ENCODE measurements at regions not wholly inside any gene's neighbourhood (a gene's known extent, or its start where the extent isn't known, plus 50 kb on each side); places are given as distances from the start of the nearest gene placed in this dataset.

DNA sequence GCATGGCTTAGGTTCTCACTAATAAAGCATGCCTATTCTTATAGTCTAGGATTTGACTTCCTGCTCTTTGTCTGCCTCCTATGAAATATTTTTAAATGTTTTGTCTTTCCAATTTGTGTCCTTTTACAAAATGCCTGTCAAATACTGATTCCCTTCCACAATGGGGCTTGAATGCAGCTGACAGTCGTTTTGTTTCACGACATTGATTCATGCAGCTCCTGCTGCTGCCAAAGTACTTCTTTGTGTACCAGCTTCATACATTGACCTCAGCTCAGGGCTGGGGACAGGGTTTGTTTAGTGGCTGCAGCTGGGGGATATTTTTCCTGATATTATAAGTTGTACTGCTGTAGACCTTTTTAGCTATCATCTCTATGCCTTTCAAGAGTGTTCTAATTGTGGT lies 371.9 kb upstream of the CHRM2 start:
- Histone ChIP-seq H2AK5ac (ENCODE audit: low read depth, low read length) (no peak overlapping the region), H3K23me2 (ENCODE audit: low read depth, low read length) (no peaks in the 10 kb centered on the region), H3K79me2 (ENCODE audit: control insufficient read depth in 1 of 2, insufficient read depth in 2 of 2, low read length in 2 of 2) (no peaks in the 10 kb centered on the region), H4K8ac (ENCODE audit: extremely low read depth, insufficient read depth, low read length) (no peak overlapping the region), H3K14ac (ENCODE audit: insufficient read length) (no peak overlapping the region), H2AFZ (ENCODE audit: low read length) (0 out of 2 replicates have a peak overlapping the region, but pooled peaks have one; percentile 46), H3K9me3 (ENCODE audit: insufficient read depth in 2 of 2, low read depth in 1 of 2, low read length in 1 of 2) (no peaks in the 10 kb centered on the region), H3K79me1 (ENCODE audit: low read depth, low read length) (no peaks in the 10 kb centered on the region), H4K5ac (ENCODE audit: insufficient read length, low read depth, low read length) (no peak overlapping the region), H3K36me3 (ENCODE audit: control insufficient read depth in 2 of 4, insufficient read depth in 4 of 4, low read length in 3 of 4) (no peaks in the 10 kb centered on the region), H4K91ac (replicated peaks; ENCODE audit: insufficient read length, low read length) (no peak overlapping the region), H2BK15ac (ENCODE audit: low read length) (no peak overlapping the region), H3K4me2 (ENCODE audit: insufficient read depth in 1 of 2, low read depth in 2 of 2, low read length in 2 of 2) (no peak overlapping the region), H3K4ac (replicated peaks; ENCODE audit: insufficient read length, low read depth, low read length) (no peak overlapping the region), H3K4me1 (replicated peaks in 1 of 4; ENCODE audit: control insufficient read depth in 3 of 4, insufficient read depth in 4 of 4, low read length in 3 of 4) (peaks cover 0 to 3% (median 0%) of the 10 kb centered on the region in 4 experiments; a peak in 1 of 7 replicates), H3K18ac (ENCODE audit: extremely low read depth, low read length) (no peak overlapping the region), H3K56ac (replicated peaks; ENCODE audit: insufficient read length, low read depth, low read length) (no peak overlapping the region), H2BK120ac (replicated peaks; ENCODE audit: low read depth, low read length) (no peak overlapping the region), H2BK20ac (ENCODE audit: low read length) (no peak overlapping the region), H3K4me3 (ENCODE audit: extremely low read depth in 1 of 4, insufficient read depth in 2 of 4, low read depth in 3 of 4, low read length in 4 of 4) (no peak overlapping the region), H3K23ac (ENCODE audit: insufficient read length) (no peak overlapping the region), H2BK5ac (ENCODE audit: low read depth, low read length) (no peak overlapping the region), H3K27me3 (replicated peaks in 1 of 4; ENCODE audit: control insufficient read depth in 3 of 4, extremely low read depth in 1 of 4, insufficient read depth in 3 of 4, low read length in 3 of 4) (peaks cover 0 to 1% (median 0%) of the 10 kb centered on the region in 4 experiments; a peak in 1 of 7 replicates), H3K9ac (replicated peaks in 1 of 4; ENCODE audit: extremely low read depth in 1 of 4, low read depth in 3 of 4, low read length in 3 of 4) (no peak overlapping the region), H3K27ac (ENCODE audit: low read depth, low read length) (no peak overlapping the region), H4K20me1 (replicated peaks in 1 of 2; ENCODE audit: control insufficient read depth in 1 of 2, insufficient read depth in 2 of 2, low read length in 2 of 2) (no peaks in the 10 kb centered on the region), H2BK12ac (ENCODE audit: low read depth, low read length) (no peak overlapping the region)
- 70% methylated on average over 2 of the region's 2 CpGs; no CpG with 5 or more reads in 1 of the 2 experiments for WGBS, 2 experiments (ENCODE audit: extremely low coverage in 1 of 2, insufficient coverage in 1 of 2, insufficient read length in 1 of 2, insufficient replicate concordance in 2 of 2, low coverage in 1 of 2, low lambda C conversion rate in 2 of 2, missing lambda C conversion rate in 1 of 2)
- ChIA-PET CTCF (ENCODE audit: partially characterized antibody) (interaction anchor here (0.8 to 1.0 kb wide), 2 partner anchors 20 to 89 kb away, joined by 3 read pairs; no protein-coding TSS in a partner anchor), POLR2A (ENCODE audit: partially characterized antibody) (no interaction called here)
- DNase-seq (ENCODE audit: low read depth in 1 of 2, low spot score in 2 of 2), result no peak
- no peak for TF ChIP-seq SRF (IDR thresholded peaks at IDR 0.05; ENCODE audit: low read depth, low read length)
- no peak for TF ChIP-seq RXRA (IDR thresholded peaks at IDR 0.05; ENCODE audit: insufficient read depth, low read depth, low read length)
- no peak for TF ChIP-seq JUN (IDR thresholded peaks at IDR 0.05; ENCODE audit: low read depth, low read length)
- TF ChIP-seq POU5F1 (IDR thresholded peaks at IDR 0.05; ENCODE audit: low read depth, low read length), result no peak
- no peak for TF ChIP-seq EP300 (IDR thresholded peaks at IDR 0.05; ENCODE audit: borderline replicate concordance in 1 of 2, low read depth in 2 of 2, low read length in 2 of 2)
- no peak for TF ChIP-seq RAD21 (IDR thresholded peaks at IDR 0.05 in 1 of 2, conservative IDR thresholded peaks at IDR 0.05 in 1 of 2; ENCODE audit: low read depth in 2 of 2, low read length in 2 of 2)
- no peak for TF ChIP-seq TEAD4 (IDR thresholded peaks at IDR 0.05; ENCODE audit: low read depth, low read length)
- TF ChIP-seq SP4 (IDR thresholded peaks at IDR 0.05; ENCODE audit: low read length), result no peak
- no peak for TF ChIP-seq NRF1 (IDR thresholded peaks at IDR 0.05; ENCODE audit: low read depth, low read length)
- no peak for TF ChIP-seq BCL11A (IDR thresholded peaks at IDR 0.05; ENCODE audit: low read depth in 2 of 2, low read length in 2 of 2)
- no peak for TF ChIP-seq CHD2 (IDR thresholded peaks at IDR 0.05; ENCODE audit: low read length)
- TF ChIP-seq BACH1 (IDR thresholded peaks at IDR 0.05; ENCODE audit: low read length), result no peak
- no peak for FAIRE-seq
